ENCODE measurements at regions not wholly inside any gene's neighbourhood (a gene's known extent, or its start where the extent isn't known, plus 50 kb on each side); places are given as distances from the start of the nearest gene placed in this dataset.

GRCh38 chr22:48234011-48234410 is 1471.6 kb downstream of the TBC1D22A start:
- DNase-seq = no peak

DNA sequence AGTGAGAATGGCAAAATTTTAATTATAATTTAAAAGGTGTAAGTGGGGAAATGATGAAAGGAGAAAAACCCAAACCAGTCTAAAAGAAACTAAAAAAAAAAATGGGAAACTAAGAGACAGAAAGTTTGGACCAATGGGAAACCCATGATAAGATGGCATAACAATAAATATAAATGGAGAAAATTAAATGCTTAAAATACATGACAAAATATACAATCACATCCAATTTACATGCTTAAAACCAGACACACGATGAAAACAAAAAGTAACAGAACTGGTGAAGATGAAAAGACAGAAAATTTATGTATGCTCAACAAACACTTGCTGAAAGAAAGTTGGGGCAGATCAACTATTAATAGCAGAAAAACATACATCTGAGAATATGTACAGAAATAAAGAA is 1471.1 kb downstream of the TBC1D22A start:
- no peak for DNase-seq

DNA sequence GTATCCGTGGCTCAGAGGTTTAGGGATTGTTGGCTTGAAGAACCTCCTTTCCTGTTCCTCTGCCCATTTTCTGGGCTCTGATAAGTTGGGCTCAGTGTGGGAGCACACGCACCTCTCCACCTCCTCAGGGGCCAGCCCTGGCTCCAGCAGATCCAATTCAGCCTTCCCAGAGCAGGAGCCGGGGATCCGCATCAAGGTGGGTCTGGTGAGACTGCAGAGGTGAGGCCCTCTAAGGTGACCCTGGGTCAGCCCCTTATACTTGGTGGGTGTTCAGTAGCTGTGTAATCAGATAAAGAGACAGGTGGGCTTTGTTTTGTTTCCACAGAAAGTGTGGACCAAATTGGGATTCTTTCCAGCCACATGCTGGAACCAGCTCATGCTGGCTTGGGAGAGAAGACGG is 1466.0 kb downstream of the TBC1D22A start:
- DNase-seq = no peak

DNA sequence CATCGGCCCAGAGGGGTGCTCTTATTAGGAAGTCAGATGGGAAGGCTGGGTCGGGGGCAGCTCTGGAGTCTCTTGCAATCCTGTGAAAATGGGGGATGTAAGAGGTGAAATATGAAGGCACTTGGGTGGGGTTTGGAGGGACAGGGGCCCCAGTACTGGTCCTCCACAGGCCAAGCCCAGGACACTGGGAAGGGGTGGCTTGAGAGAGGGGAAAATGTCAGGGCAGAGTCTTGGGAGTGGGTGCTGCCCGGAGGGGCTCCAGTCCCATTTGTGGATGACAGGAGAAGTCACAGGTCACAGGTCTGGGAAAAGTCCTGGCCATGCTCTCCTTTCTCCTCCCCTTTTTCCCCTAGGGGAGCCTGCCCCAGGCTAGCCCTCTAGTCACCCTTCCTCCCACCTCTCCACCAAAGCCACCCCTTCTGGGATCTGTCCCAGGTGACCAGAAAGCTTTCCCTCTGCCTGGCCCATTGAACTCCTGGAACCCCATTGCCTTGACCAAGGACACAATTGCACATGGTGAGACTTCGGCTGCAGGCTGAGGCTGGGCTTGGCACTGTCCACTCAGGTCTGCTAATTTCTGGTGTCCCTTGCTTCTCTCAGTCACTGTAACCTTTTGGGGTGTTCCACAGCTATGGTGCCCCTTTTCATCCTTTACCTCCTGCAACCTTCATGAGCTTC is 1465.0 kb downstream of the TBC1D22A start:
- no peak for DNase-seq

GRCh38 chr22:48226026-48227013 is 1463.9 kb downstream of the TBC1D22A start:
- DNase-seq = no peak

GRCh38 chr22:48224332-48224731 is 1461.9 kb downstream of the TBC1D22A start:
- DNase-seq = no peak

- no peak for DNase-seq
Observed at GRCh38 chr22:48223488-48224190, 1461.2 kb downstream of the TBC1D22A start.

GRCh38 chr22:48222742-48223487 is 1460.5 kb downstream of the TBC1D22A start:
- no peak for DNase-seq

- no peak for DNase-seq
Observed at GRCh38 chr22:48218889-48219420, 1456.5 kb downstream of the TBC1D22A start.

DNA sequence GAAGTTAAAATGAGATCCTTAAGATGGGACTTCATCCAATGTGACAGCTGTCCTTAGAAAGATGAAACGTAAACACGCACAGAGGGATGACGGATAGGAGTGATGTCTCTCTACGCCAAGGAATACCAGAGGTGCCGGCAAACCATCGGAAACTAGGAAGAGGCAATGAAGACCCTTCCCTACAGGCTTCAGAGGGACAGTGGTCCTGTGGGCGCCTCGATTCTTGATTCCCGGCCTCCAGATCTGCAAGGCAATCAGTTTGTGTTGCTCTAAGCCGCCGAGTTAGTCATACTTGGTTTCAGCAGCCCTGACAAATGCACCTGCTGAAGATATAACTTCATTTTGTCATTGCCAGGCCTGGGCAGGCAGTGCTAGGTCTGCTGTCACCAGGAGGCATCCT is 1455.1 kb downstream of the TBC1D22A start:
- no peak for DNase-seq

DNA sequence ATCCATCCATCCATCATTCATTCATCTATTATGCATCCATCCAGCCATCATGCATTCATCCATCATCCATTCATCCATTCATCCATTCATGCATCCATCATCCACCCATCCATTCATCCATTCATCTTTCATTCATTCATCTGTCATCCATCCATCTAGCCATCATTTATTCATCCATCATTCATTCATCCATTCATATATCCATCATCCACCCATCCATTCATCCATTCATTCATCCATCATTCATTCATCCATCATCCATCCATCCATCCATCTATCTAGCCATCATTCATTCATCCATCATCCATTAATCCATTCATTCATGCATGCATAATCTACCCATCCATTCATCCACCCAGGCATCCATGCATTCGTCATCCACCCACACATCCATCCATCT is 1450.3 kb downstream of the TBC1D22A start:
- no peak for DNase-seq

DNA sequence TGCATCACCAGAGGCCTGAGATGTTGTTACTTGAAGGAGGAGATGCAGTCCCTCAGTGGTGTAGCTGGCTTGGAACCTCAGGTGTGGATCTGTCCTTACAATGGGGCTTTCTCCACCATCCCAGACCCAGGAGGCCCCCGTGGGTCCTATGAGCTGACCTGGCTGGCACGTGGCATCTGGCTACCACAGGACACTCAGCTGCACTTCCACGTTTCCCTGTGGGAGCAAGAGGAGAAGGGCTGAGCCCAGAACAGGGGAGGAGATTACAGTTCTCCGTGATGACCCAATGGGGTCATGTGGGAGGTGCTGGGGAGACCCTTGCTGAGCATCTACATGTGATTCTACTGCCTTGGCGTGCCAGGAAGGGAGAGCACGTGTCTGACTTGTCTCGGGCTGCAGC is 1448.4 kb downstream of the TBC1D22A start:
- DNase-seq = no peak

- DNase-seq = no peak
Observed at GRCh38 chr22:48210198-48210580, 1447.7 kb downstream of the TBC1D22A start.

DNA sequence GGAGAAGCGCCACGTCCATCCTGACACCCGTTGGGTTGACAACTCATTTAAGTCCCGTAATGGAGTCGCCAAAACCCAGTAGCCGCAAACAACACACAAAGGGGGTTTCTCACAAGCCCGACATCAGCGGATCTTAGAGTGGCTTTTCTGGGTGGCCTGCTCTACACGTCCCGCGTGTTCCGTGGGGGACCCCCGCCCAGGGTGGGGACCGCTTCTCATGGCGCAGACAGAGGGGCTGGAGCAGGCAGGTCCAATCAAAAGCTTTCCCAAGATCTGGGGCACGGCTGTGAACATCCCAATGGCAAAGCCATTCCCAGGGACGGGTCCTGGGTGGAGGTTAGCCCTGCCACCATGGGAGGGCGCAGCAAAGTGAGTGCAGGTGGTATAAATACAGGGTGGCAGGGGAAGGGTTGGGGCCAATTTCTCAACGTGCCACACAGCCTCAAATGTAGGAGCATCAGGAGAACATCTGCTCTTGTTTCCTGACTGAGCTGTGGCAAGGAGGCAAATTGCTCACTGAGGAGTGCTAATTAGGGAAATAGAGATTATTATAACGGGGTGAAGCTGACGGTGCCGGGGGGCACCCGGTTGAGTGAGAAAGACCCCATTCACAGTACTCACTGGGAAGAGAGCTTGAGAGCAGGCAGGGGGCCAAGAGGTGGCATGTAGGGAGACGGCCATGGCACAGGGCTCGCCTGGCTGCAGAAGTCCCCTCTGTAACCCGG is 1447.2 kb downstream of the TBC1D22A start:
- DNase-seq = no peak

DNA sequence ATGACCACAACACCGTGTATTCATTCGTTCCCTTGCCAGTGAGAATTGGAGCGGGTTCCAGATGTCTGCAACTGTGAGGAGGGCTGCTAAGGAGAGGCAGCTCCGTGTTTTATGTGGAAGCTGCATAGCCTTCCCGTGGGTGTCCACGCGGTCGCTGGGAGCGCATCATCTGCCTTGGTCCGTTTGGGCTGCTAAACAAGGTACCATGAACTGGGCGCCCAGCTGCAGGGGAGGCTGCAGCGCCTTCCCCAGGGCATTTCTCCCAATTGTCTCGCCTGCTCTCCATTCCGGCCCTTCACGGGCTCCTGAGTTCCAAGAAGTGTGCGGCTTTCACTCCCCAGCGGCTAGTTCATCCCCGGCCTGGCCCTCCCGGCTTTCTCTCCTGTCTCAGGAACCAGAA is 1446.4 kb downstream of the TBC1D22A start:
- DNase-seq = no peak

DNA sequence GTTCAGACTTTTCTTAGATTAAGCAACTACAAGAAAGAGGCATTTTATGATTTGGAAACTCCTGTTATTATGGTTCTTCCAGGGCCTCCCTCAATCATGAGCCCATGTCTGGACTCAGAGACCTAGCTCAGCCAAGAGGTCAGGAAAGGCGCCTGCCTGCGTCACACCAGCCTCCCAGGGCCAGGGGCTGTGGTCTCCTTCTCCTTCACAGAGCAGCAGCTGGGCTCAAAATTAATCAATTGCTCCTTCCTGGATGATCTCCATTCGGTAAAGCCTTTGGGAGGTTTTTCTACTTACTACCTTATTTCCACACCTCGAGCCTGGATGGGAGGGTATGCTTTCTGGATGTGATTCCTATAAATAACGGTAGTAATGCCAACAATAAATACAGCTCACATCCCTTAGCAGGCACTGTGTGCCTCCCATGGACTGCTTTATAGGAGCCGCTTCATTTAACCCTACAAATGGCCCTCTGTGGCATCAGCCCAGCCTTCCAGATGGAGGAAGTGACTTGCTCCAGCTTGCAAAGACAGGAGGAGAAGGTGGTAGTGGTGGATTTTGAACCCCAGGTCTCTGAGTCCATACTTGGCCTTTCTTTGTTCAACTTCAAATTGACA is 1445.6 kb downstream of the TBC1D22A start:
- no peak for DNase-seq

GRCh38 chr22:48205790-48206189 is 1443.3 kb downstream of the TBC1D22A start:
- DNase-seq = no peak

- DNase-seq = no peak
Observed at GRCh38 chr22:48205161-48205560, 1442.7 kb downstream of the TBC1D22A start.

GRCh38 chr22:48204296-48204695 is 1441.8 kb downstream of the TBC1D22A start:
- DNase-seq = no peak

DNA sequence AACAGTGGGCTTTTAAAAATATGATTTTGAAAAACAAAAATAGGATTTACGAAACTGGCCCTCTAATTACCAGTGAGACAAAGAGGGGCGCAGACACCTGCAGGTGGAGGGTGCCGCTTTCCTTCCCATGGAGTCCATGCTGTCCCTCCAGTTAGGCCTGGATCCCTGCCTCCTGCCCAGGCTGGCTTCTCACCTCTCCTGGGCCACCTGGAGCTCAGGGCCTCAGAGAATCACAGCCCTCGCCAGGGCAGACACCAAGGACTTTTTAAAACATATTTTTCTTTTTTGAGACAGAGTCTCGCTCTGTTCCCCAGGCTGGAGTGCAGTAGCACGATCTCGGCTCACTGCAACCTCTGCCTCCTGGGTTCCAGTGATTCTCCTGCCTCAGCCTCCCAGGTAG is 1437.2 kb downstream of the TBC1D22A start:
- DNase-seq = no peak

Data from NCI-H187 (cell line).